ENCODE measurements at regions not wholly inside any gene's neighbourhood (a gene's known extent, or its start where the extent isn't known, plus 50 kb on each side); places are given as distances from the start of the nearest gene placed in this dataset.

DNA sequence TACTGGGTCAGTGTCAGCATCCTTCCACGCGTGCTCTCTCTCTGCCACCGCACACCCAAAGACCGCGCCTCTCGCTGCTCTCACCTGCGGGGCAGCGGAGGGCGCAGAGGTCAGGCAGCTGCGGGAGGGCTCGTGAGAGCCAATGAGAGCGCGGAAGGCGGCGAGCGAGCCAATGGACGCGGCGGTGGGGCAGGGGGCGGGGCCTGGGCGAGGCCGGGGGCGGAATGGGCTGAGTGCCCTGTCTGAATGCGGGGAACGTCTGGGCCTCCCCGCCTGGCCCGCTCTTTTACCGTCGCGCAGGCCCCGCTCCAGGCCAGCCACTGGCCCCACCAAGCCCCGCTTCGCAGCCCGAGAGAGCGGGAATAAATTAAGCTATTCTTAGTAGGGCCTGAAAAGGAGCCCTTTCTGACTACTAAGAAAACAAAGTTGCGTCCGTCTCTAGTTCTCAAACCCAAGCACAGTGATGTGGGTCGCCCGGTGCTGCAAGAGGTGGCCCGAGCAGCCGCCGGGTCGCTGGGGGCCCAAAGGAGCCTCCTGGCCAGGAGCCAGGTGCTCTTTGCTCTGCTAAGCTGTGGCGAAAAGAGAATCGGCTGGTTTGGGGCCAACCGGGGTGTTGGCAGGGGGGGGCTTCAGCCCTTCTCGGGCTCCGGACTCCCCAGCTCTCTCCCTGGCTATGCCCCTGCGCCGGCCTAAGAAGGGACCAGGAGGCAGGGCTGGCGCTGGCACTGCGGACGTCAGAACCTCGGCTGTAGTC, 81.1 kb upstream of the GLI2 start:
- peaks cover 27% of the 10 kb centered on the region for H3K27me3 Mint-ChIP-seq
- no peak overlapping the region for H3K4me3 Mint-ChIP-seq
- no peaks in the 10 kb centered on the region for H3K4me1 Mint-ChIP-seq
- DNase-seq = no peak
- peaks cover 14% of the 10 kb centered on the region for H3K9me3 Mint-ChIP-seq
- peaks cover 4% of the 10 kb centered on the region for H3K36me3 Mint-ChIP-seq
- no peak overlapping the region for H3K27ac Mint-ChIP-seq

DNA sequence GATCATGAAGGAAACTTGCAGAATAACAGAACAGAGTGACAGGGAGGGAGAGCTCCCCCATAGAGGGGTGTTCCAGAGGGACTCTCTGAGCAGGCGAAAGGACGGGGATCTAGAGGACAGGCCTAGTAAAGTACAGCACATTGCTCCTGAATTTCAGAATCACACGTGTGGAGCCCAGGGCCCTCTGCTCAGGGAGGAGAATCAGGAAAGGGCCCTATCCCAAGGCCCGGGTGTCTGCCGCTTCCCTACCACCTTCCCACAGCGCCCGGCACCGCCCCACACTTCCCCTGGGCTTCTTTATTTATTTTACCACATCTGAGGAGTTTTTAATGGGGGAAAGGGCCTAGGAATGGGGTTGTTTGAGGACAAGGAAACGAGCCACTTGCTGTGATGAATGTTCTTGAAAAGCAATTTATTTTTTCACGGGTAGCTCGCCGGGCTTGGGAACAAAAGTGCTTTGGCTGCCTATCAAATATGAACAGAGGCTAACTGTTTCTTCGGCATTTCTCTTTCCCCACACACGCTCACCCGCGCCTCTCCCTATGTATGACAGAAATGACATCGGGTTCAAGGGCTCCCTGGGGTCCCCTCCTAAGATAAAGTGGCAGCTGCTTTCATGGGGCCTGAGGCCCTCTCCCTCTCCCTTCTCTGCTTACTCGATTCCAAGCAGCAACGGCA, 79.3 kb upstream of the GLI2 start:
- H3K9me3 Mint-ChIP-seq = no peaks in the 10 kb centered on the region
- no peaks in the 10 kb centered on the region for H3K36me3 Mint-ChIP-seq
- H3K4me3 Mint-ChIP-seq = no peak overlapping the region
- H3K4me1 Mint-ChIP-seq = no peaks in the 10 kb centered on the region
- DNase-seq = no peak
- H3K27me3 Mint-ChIP-seq = peaks cover 27% of the 10 kb centered on the region
- no peak overlapping the region for H3K27ac Mint-ChIP-seq

DNA sequence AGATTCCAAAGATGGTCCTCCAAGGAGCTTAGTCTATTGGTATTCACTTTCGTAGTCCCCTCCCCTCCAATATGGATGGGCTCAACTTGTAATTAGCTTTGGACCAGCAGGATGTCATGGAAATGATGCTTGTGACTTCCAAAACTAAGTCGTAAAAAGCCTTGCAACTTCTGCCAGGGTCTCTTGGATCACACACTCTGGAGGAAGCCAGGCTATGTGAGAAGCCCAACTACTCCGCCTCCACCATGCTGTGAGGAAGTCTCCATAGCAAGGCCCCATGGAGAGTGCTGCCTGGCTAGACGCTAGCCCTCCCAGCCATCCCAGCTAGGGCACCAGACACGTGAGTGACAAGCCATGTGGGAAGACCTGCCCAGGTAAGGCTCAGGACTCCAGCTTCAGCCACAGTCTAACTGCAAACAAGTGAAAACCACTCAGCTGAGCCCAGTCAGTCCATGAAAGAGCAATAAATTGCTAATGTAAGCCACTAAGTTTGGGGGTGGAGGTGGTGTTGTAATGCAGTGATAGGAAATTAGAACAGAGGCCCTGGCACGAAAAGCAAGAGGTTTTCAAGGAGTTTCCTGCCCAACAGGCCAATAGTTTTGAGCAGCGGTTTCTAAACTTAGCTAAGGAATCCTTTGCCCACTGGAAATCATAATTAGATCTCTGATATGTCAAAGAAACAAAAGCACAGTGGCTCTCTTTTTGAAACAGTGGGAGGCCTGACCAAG, 77.5 kb upstream of the GLI2 start:
- H3K9me3 Mint-ChIP-seq = no peaks in the 10 kb centered on the region
- no peaks in the 10 kb centered on the region for H3K36me3 Mint-ChIP-seq

DNA sequence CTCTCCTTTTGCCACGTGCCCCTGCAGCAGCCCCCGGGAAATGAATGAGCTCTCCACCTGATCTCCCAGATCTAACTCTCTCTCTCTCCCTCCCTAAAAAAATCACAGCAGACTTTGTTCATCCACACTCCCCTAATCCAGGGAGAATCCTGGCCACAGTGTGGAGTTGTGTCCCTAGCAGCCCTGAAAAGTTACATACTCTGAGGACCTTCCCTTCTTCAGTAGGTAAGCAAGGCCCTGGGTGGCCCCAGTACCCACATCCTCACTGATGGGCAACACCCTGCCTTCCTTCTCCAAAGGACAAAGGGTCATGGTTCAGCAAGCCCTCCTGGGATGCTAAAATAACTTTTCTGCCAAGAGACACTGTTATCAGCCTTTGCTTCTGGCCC, 76.9 kb upstream of the GLI2 start:
- Mint-ChIP-seq H3K27ac (no peak overlapping the region), H3K9me3 (no peaks in the 10 kb centered on the region), H3K4me3 (no peak overlapping the region), H3K4me1 (no peaks in the 10 kb centered on the region), H3K36me3 (no peaks in the 10 kb centered on the region), H3K27me3 (peaks cover 31% of the 10 kb centered on the region)
- no peak for DNase-seq

More for the DNA sequence above, 77.5 kb upstream of the GLI2 start:
- H3K27me3 Mint-ChIP-seq = peaks cover 32% of the 10 kb centered on the region
- no peak overlapping the region for H3K4me3 Mint-ChIP-seq
- no peak for DNase-seq
- H3K27ac Mint-ChIP-seq = no peak overlapping the region
- H3K4me1 Mint-ChIP-seq = no peaks in the 10 kb centered on the region

DNA sequence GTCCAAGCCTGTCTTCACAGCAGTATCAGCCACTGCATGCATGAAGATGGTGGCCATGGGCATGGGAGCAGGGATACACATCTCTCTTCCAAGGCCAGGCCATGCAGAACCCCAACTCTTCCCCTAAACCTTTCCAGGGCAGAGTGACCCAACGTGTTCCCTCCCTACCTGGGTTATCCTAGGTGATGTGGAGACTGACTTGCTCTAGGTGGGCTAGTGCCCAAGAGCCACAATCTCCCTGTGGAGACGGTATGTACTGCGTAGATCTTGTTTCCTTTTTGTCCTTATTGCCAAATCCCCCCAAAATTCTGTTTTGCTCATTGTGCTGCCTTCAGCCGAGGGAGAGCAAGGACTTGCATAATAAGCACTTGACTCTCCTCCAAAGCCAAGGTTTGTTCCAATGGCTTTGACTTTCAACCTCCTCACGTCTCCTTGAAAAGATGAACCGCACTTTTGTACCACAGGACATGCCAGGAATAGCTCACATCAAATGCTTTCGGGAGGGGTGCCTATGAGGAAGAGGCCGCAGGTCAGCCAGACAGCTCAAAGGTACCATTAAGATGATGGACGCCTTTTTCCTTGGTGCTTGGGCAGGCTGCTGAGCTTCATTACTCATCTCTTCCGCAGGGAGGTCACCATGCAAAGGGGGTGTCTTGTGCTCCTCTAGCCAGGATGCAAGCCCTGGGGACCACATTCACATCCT, 76.2 kb upstream of the GLI2 start:
- Mint-ChIP-seq H3K9me3 (peaks cover 4% of the 10 kb centered on the region), H3K36me3 (no peaks in the 10 kb centered on the region), H3K4me3 (no peak overlapping the region), H3K27ac (no peak overlapping the region), H3K4me1 (no peaks in the 10 kb centered on the region), H3K27me3 (peaks cover 29% of the 10 kb centered on the region)
- no peak for DNase-seq

DNA sequence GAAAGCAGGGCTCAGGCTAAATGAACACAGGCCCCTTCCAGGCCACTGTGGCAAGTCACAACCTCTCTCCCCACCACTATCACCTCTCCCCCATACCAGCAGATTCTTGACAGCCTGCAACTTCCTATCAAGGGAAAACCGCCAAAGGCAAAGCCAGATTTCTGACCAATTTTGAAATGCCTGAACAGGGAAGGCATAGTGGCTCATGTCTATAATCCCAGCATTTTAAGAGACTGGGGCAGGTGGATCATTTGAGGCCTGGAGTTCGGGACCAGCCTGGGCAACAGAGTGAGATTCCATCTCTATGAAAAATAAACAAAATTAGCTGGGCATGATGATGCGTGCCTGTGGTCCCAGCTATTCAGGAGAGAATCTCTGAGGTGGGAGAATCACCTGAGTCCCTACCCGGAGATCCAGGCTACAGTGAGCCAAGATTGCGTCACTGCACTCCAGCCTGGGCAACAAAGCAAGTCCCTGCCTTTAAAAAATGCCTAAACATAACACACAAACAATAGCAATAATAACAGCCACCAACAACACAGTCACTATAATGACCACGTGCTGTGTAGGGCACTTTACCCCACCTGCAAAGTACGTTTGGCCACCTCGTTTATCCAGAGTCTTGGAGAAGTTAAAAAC, 75.5 kb upstream of the GLI2 start:
- peaks cover 26% of the 10 kb centered on the region for H3K27me3 Mint-ChIP-seq
- H3K9me3 Mint-ChIP-seq = peaks cover 6% of the 10 kb centered on the region
- no peak overlapping the region for H3K27ac Mint-ChIP-seq
- DNase-seq = no peak
- no peaks in the 10 kb centered on the region for H3K36me3 Mint-ChIP-seq
- no peak overlapping the region for H3K4me3 Mint-ChIP-seq
- no peaks in the 10 kb centered on the region for H3K4me1 Mint-ChIP-seq

DNA sequence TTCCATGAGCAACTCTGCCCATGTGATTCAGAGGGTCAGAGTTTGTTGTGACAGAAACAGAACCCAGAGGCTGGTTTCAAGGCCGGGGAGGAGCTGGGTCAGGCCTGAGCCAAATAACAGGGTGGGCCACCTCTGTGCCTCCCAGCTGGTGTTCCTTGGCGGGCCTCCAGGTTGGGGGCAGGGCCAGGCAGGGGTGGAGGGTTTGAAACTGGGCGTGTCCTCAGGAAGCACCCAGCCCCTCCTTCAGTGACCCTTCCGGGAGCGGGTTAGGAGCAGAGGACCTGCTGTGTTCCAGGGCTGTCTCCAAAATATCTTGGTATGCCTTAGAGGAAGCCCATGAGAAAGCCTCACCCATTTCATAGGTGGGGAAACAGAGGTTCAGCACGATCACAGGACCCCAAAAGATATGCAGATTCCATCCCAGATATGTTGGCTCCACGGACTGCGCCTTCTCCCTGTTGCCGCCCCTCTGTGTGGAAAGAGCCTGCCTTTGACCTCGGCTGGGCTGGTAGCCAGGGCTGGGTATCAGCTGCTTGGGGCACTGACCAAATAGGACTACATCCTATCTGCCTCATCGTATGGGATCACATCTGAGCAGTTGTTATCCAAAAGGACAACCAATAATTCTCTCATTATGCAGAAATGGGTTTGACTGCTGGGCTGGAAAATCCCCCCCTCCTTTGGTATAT, 74.8 kb upstream of the GLI2 start:
- Mint-ChIP-seq H3K9me3 (peaks cover 14% of the 10 kb centered on the region), H3K27ac (no peak overlapping the region), H3K4me3 (no peak overlapping the region), H3K4me1 (no peaks in the 10 kb centered on the region), H3K36me3 (no peaks in the 10 kb centered on the region), H3K27me3 (peaks cover 21% of the 10 kb centered on the region)
- no peak for DNase-seq

DNA sequence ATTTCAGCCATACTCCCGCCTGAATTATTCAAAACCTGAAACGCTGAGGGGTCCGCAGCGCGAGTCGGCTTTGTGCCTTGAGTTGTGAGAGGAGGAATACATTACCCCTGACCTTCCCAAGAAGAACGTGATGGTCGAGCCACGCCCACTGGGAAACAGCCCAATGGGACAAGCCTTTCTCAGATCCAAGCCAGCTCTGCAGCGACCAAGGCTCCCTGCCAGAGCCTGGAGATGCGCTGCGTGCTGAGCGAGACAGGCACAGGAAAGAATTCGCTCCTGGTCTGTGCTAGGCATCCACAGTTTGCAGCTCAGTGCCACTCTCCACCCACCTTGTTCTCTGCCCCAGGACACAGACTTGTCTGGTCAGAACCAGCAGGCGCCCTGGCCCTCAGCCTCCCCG, 74.1 kb upstream of the GLI2 start:
- no peak for DNase-seq
- Mint-ChIP-seq H3K36me3 (peaks cover under 1% of the 10 kb centered on the region), H3K4me1 (no peaks in the 10 kb centered on the region), H3K27me3 (peaks cover 18% of the 10 kb centered on the region), H3K27ac (no peak overlapping the region), H3K9me3 (peaks cover 20% of the 10 kb centered on the region), H3K4me3 (no peak overlapping the region)

DNA sequence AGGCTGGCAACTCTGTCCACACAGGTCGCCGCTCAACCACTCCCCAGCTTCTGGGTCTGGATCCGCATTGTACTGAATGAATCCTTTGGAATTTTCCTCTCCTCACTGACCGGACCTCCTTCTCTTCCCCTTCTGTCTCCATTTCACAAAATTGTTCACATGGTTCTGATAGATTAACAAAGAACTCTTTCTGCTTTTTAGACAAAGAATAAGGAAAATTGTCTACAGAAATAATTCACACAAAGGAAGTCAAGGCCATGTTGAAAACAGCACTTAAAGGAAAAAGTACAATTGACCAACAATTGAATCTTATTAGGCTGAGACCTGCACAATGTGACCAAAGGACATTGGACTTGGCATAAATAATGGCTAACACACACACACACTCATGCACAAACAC, 73.6 kb upstream of the GLI2 start:
- Mint-ChIP-seq H3K4me3 (no peak overlapping the region), H3K27me3 (peaks cover 21% of the 10 kb centered on the region), H3K9me3 (peaks cover 23% of the 10 kb centered on the region), H3K27ac (no peak overlapping the region), H3K4me1 (no peaks in the 10 kb centered on the region), H3K36me3 (peaks cover 2% of the 10 kb centered on the region)
- no peak for DNase-seq

DNA sequence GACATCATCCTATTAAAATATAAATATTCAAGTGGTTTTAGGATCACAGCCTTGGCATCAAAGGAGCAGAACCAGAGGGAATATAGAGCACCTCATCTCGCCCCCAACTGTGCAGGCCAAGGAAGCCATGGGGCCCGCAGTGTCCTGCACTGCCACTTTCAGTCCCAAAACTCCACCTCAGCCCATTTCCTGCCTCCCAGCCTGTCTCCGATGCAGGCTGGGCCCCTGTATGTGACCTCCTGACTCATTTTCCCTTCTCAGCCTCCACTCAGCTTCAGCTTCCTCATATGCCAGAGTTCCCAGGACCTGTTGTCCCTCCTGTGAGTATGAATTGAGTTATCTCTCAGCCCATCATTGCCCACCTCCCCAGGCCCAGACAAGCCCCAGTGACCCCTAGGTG, 72.9 kb upstream of the GLI2 start:
- H3K27ac Mint-ChIP-seq = no peak overlapping the region
- no peak for DNase-seq
- peaks cover 27% of the 10 kb centered on the region for H3K9me3 Mint-ChIP-seq
- peaks cover 2% of the 10 kb centered on the region for H3K36me3 Mint-ChIP-seq
- H3K27me3 Mint-ChIP-seq = peaks cover 25% of the 10 kb centered on the region
- no peaks in the 10 kb centered on the region for H3K4me1 Mint-ChIP-seq
- H3K4me3 Mint-ChIP-seq = no peak overlapping the region

DNA sequence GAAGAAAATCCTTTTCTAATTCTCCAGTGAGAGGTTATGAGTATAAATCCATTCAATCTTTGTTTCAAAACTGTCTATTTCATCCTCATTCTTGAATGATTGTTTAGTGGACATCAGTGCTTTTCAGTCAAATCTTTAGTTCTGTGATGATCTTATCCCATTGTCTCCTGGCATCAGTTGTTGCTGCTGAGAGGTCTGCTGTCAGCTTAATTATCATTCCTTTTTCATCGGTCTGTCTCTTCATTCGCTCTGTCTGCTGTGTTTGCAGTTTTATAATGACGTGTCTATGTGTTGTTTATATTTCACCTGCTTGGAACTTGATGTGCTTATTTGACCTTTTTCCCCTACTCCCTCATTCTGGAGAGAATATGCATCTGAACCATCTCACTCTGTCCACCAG, 69.2 kb upstream of the GLI2 start:
- Mint-ChIP-seq H3K36me3 (peaks cover 2% of the 10 kb centered on the region), H3K27me3 (peaks cover 52% of the 10 kb centered on the region)

DNA sequence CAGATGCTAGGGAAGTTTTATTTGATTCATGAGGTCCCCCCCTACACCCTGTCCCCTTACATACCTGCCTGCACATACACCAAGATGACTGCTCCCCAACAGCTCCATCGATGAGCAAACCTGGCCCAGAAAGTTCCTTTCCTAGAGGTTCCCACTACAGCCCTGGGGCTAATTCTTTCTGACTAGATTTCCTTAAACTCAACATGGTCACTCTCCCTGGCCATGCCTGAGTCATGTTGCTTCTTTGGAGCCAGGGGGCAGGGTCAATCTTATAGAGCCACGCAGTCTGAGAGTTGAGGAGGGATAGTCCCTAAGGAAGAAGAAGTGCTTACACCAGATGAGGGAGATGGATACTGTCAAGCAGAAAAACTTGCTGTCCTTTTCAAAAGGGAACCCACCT, 67.7 kb upstream of the GLI2 start:
- Mint-ChIP-seq H3K9me3 (peaks cover 30% of the 10 kb centered on the region), H3K27me3 (peaks cover 55% of the 10 kb centered on the region), H3K4me3 (no peak overlapping the region), H3K4me1 (peaks cover 3% of the 10 kb centered on the region), H3K36me3 (peaks cover 2% of the 10 kb centered on the region), H3K27ac (no peak overlapping the region)
- no peak for DNase-seq

More for the DNA sequence above, 69.2 kb upstream of the GLI2 start:
- no peak for DNase-seq
- Mint-ChIP-seq H3K4me3 (no peak overlapping the region), H3K4me1 (peaks cover 3% of the 10 kb centered on the region), H3K27ac (no peak overlapping the region), H3K9me3 (peaks cover 30% of the 10 kb centered on the region)

DNA sequence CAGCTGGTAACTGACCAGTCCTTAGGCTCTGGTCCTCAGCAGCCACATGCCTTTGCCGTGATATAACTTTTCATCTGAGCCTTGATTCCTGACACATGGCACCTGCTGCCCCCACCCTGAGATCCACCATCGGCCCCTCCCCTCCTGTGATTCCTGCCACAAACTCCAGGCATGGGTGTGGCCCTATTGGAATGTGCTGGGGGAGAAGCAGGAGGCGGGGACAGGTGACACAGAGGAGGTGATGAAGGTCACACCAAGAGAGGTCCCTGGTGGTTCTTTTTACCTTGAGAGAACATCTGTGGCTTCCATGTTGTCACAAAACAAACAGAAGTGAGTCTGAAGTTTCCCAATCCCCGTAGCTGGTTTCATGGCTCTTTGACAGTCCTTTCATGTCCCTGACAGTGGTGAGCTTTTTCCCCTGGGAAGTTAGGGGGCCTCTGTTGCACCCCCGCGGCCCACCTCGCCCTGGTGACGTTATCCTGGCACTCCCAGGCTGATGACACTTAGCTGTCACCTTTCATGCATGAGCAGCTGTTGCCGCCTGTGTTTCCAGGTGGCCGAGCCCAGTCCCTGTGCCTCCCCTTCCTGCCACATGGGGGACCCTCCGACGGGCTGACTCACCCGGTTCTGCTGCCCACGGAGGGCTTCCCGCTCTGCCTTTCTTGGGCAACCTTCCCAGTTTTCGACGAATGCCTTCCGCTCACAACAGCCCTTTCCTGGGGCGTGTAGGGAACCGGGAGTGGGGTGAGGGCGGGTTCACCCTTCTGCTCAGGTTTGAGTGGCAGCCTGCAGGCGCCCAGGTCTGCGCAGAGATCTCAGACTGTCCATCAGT, 66.3 kb upstream of the GLI2 start:
- no peak overlapping the region for H3K27ac Mint-ChIP-seq
- no peak overlapping the region for H3K4me3 Mint-ChIP-seq
- H3K9me3 Mint-ChIP-seq = peaks cover 28% of the 10 kb centered on the region
- H3K4me1 Mint-ChIP-seq = peaks cover 3% of the 10 kb centered on the region
- peaks cover 51% of the 10 kb centered on the region for H3K27me3 Mint-ChIP-seq
- peak; percentile 19 for DNase-seq
- peaks cover 2% of the 10 kb centered on the region for H3K36me3 Mint-ChIP-seq

Data from activated naive CD8-positive, alpha-beta T cell treated with anti-CD3 and anti-CD28 coated beads for 36 hours (primary cell).